ENCODE measurements at regions not wholly inside any gene's neighbourhood (a gene's known extent, or its start where the extent isn't known, plus 50 kb on each side); places are given as distances from the start of the nearest gene placed in this dataset.

DNA sequence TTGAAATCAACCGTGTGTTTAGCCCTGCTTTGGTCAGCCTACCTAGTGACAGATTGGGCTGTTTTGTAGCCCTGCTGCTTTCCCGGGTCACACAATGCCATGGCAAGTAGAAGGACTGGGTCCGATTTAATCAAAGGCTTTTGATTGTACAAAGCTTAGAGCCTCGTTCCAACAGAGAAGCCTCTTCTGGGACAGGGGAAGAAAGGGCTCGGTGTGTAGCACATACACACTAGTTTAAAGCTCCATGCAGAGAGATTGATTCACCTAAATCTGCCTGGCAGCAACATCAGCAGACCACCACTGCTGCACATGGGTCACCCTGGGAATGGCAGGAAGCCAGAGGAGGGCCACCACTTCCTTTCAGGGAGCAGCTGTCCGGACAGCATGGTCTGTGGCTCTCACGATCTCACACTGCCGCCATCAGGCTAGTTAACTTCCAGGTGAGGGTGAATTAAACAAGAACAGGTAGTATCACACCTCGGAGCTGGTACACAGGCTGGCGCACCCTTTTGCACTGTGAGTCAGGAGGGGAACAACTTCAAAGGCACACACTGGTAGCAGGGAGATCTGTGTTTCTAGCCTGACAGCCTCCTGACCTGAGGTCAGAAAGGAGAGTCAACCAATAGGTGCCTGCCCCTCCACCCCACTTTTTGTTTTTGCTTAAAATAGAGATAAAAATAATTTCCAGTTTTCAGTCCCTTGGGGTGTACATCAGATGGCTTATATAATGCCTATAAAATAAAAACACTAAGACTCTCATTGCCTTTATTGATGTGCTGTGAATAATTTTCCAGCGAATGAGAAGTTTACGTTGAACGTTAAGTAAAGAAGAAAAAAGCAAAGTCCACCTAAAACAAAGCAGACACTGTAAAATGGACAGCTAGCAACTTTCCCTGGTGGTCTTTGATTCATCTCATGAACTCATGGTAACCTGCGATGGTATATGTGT lies 108.5 kb downstream of the CDCA7 start:
- no peaks in the 10 kb centered on the region for H3F3A ChIP-seq (ENCODE audit: insufficient read depth, low read length)
- H3K79me2 ChIP-seq (ENCODE audit: low read length), result no peaks in the 10 kb centered on the region
- H3K9me3 ChIP-seq (replicated peaks; ENCODE audit: insufficient read depth, low read length), result no peaks in the 10 kb centered on the region
- DNase-seq, result no peak
- H2AFZ ChIP-seq (ENCODE audit: low read length), result no peak overlapping the region
- no peaks in the 10 kb centered on the region for H3K9me2 ChIP-seq (replicated peaks; ENCODE audit: insufficient read depth, low read length)
- TF ChIP-seq EZH2 (optimal IDR thresholded peaks at IDR 0.05; ENCODE audit: low read depth, low read length) (no peak), EZH2phosphoT487 (IDR thresholded peaks at IDR 0.05; ENCODE audit: low read length) (no peak)
- TF ChIP-seq, protein P1, sequence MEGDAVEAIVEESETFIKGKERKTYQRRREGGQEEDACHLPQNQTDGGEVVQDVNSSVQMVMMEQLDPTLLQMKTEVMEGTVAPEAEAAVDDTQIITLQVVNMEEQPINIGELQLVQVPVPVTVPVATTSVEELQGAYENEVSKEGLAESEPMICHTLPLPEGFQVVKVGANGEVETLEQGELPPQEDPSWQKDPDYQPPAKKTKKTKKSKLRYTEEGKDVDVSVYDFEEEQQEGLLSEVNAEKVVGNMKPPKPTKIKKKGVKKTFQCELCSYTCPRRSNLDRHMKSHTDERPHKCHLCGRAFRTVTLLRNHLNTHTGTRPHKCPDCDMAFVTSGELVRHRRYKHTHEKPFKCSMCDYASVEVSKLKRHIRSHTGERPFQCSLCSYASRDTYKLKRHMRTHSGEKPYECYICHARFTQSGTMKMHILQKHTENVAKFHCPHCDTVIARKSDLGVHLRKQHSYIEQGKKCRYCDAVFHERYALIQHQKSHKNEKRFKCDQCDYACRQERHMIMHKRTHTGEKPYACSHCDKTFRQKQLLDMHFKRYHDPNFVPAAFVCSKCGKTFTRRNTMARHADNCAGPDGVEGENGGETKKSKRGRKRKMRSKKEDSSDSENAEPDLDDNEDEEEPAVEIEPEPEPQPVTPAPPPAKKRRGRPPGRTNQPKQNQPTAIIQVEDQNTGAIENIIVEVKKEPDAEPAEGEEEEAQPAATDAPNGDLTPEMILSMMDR (IDR thresholded peaks at IDR 0.05; ENCODE audit: low read length), result no peak
- H3K4me2 ChIP-seq (ENCODE audit: low read depth, low read length), result no peak overlapping the region
- no peaks in the 10 kb centered on the region for H3K27me3 ChIP-seq (replicated peaks; ENCODE audit: insufficient read depth, low read length)
- H3K27ac ChIP-seq (ENCODE audit: low read length), result no peak overlapping the region
- H3K4me3 ChIP-seq (ENCODE audit: low read length), result no peak overlapping the region
- no peaks in the 10 kb centered on the region for H4K20me1 ChIP-seq (ENCODE audit: insufficient read depth, low read length)
- H3K36me3 ChIP-seq (replicated peaks; ENCODE audit: insufficient read depth, low read length), result no peaks in the 10 kb centered on the region
- H3K9ac ChIP-seq (ENCODE audit: low read length), result no peak overlapping the region
- H3K4me1 ChIP-seq (ENCODE audit: low read length), result no peaks in the 10 kb centered on the region

DNA sequence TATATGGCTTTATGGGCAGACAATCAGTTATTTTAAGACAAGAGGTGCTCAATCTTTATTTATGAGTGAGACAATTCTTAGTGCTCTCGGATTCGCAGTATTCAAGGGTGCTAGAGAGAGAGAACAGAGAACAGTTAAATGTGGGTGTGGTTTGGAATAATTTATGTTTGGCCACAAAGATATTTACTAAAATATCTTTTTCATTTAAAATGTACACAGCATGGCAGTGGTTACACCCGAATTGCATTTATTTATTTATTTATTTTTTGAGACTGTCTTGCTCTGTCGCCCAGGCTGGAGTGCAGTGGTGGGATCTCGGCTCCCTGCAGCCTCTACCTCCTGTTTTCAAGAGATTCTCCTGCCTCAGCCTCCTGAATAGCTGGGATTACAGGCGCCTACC lies 109.2 kb downstream of the CDCA7 start:
- Histone ChIP-seq H3K4me1 (ENCODE audit: low read length) (no peaks in the 10 kb centered on the region), H3K27me3 (replicated peaks; ENCODE audit: insufficient read depth, low read length) (no peaks in the 10 kb centered on the region), H3K9ac (ENCODE audit: low read length) (no peak overlapping the region), H3K4me3 (ENCODE audit: low read length) (no peak overlapping the region), H3K9me3 (replicated peaks; ENCODE audit: insufficient read depth, low read length) (no peaks in the 10 kb centered on the region), H3K36me3 (replicated peaks; ENCODE audit: insufficient read depth, low read length) (no peaks in the 10 kb centered on the region), H2AFZ (ENCODE audit: low read length) (no peak overlapping the region), H3F3A (ENCODE audit: insufficient read depth, low read length) (no peaks in the 10 kb centered on the region), H3K9me2 (replicated peaks; ENCODE audit: insufficient read depth, low read length) (no peaks in the 10 kb centered on the region), H3K79me2 (ENCODE audit: low read length) (no peaks in the 10 kb centered on the region), H4K20me1 (ENCODE audit: insufficient read depth, low read length) (no peaks in the 10 kb centered on the region), H3K27ac (ENCODE audit: low read length) (no peak overlapping the region), H3K4me2 (ENCODE audit: low read depth, low read length) (no peak overlapping the region)
- no peak for DNase-seq
- no peak for TF ChIP-seq EZH2 (optimal IDR thresholded peaks at IDR 0.05; ENCODE audit: low read depth, low read length)
- no peak for TF ChIP-seq EZH2phosphoT487 (IDR thresholded peaks at IDR 0.05; ENCODE audit: low read length)
- TF ChIP-seq, protein P1 (IDR thresholded peaks at IDR 0.05; ENCODE audit: low read length), result no peak

DNA sequence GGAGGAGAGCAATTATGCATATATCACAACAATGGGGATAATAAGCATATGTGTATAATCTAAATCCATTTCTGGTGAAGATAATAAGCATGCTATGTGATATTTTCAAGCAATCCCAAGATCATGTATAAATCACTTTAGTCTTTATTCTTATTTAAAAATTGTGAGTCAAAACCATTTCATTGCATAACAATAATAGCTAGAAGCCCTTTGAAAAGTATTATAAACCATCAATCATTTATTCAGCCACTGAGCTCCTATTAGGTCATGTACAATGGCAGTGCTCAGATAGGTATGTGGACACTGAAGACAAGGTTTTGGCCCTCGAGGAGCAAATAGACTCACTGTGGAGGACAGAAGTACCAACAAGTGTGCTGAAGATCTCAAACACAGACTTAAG lies 113.1 kb downstream of the CDCA7 start:
- Histone ChIP-seq H3K9me3 (replicated peaks; ENCODE audit: insufficient read depth, low read length) (no peaks in the 10 kb centered on the region), H3K4me2 (ENCODE audit: low read depth, low read length) (no peak overlapping the region), H3K36me3 (replicated peaks; ENCODE audit: insufficient read depth, low read length) (no peaks in the 10 kb centered on the region), H2AFZ (ENCODE audit: low read length) (no peak overlapping the region), H3K9me2 (replicated peaks; ENCODE audit: insufficient read depth, low read length) (no peaks in the 10 kb centered on the region), H3K27me3 (replicated peaks; ENCODE audit: insufficient read depth, low read length) (no peaks in the 10 kb centered on the region), H3K79me2 (ENCODE audit: low read length) (no peaks in the 10 kb centered on the region), H4K20me1 (ENCODE audit: insufficient read depth, low read length) (no peaks in the 10 kb centered on the region), H3K4me3 (ENCODE audit: low read length) (no peak overlapping the region), H3K9ac (ENCODE audit: low read length) (no peak overlapping the region), H3F3A (ENCODE audit: insufficient read depth, low read length) (no peaks in the 10 kb centered on the region), H3K27ac (ENCODE audit: low read length) (no peak overlapping the region), H3K4me1 (ENCODE audit: low read length) (no peaks in the 10 kb centered on the region)
- DNase-seq, result no peak
- TF ChIP-seq, protein P1 (IDR thresholded peaks at IDR 0.05; ENCODE audit: low read length), result no peak
- TF ChIP-seq EZH2phosphoT487 (IDR thresholded peaks at IDR 0.05; ENCODE audit: low read length) (no peak), EZH2 (optimal IDR thresholded peaks at IDR 0.05; ENCODE audit: low read depth, low read length) (no peak)
